ENCODE measurements at regions not wholly inside any gene's neighbourhood (a gene's known extent, or its start where the extent isn't known, plus 50 kb on each side); places are given as distances from the start of the nearest gene placed in this dataset.

DNA sequence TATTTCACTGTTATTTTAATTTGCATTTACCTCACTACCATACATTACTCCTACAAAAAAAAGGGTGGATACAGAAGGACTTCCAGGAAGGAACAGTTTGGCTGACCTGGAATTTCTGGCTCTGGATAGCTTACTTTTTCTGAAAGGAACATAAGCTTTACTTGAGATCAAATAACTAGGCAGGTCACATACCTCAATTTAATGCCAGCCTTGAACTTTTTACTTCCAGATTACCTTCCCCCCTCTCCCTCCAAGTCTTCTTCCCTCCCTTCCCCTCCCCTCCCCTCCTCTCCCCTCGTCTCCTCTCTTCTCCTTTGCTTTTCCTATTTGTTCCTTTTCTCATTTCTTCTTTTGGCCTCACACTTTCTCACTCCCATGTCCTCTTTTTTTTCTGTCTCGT lies 659.2 kb upstream of the AADAT start:
- H4K20me1 ChIP-seq (ENCODE audit: insufficient read depth, low read length): no peaks in the 10 kb centered on the region
- TF ChIP-seq, protein P1, sequence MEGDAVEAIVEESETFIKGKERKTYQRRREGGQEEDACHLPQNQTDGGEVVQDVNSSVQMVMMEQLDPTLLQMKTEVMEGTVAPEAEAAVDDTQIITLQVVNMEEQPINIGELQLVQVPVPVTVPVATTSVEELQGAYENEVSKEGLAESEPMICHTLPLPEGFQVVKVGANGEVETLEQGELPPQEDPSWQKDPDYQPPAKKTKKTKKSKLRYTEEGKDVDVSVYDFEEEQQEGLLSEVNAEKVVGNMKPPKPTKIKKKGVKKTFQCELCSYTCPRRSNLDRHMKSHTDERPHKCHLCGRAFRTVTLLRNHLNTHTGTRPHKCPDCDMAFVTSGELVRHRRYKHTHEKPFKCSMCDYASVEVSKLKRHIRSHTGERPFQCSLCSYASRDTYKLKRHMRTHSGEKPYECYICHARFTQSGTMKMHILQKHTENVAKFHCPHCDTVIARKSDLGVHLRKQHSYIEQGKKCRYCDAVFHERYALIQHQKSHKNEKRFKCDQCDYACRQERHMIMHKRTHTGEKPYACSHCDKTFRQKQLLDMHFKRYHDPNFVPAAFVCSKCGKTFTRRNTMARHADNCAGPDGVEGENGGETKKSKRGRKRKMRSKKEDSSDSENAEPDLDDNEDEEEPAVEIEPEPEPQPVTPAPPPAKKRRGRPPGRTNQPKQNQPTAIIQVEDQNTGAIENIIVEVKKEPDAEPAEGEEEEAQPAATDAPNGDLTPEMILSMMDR (IDR thresholded peaks at IDR 0.05; ENCODE audit: low read length): no peak
- no peak for TF ChIP-seq EZH2 (IDR thresholded peaks at IDR 0.05; ENCODE audit: borderline replicate concordance, low read length)
- H3K4me3 ChIP-seq (ENCODE audit: low read depth, low read length, poor library complexity, severe bottlenecking): no peak overlapping the region
- H3K9me2 ChIP-seq (ENCODE audit: low read depth, low read length): no peaks in the 10 kb centered on the region
- no peaks in the 10 kb centered on the region for H3K9me3 ChIP-seq (ENCODE audit: low read length)
- H3K4me2 ChIP-seq (ENCODE audit: low read length): no peak overlapping the region
- H3K36me3 ChIP-seq (ENCODE audit: insufficient read depth, low read length): no peaks in the 10 kb centered on the region
- H2AFZ ChIP-seq (ENCODE audit: low read length): no peak overlapping the region
- no peaks in the 10 kb centered on the region for H3K27me3 ChIP-seq (ENCODE audit: insufficient read depth, low read length)
- H3F3A ChIP-seq (ENCODE audit: insufficient read depth, low read length): no peaks in the 10 kb centered on the region
- no peak overlapping the region for H3K27ac ChIP-seq (ENCODE audit: low read depth, low read length, poor library complexity, severe bottlenecking)
- no peak overlapping the region for H3K9ac ChIP-seq (ENCODE audit: low read length)
- no peaks in the 10 kb centered on the region for H3K79me2 ChIP-seq (ENCODE audit: insufficient read depth, low read length)
- no peaks in the 10 kb centered on the region for H3K4me1 ChIP-seq (ENCODE audit: insufficient read depth, low read length, severe bottlenecking)

DNA sequence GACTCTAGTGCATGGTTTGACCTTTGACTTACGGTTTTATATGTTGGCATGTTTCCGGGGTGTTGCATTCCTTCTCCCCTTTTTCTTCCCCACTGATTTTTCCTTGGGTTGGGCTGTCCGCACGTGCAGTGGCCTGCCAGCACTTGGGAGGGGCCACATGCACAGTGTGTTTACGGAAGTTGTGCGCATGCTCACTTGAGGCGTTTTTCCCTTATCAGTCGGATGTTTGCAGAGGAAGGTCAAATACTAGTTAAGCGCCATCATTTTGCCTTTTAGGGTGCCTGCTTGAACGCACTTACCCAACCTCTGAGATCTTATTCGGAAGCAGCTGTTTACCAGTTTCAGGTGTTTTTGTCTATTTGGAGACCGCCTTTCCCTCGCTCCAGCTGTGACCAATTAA lies 653.9 kb upstream of the AADAT start:
- no peak overlapping the region for H2AFZ ChIP-seq (ENCODE audit: low read length)
- H4K20me1 ChIP-seq (ENCODE audit: insufficient read depth, low read length): no peaks in the 10 kb centered on the region
- no peaks in the 10 kb centered on the region for H3K27me3 ChIP-seq (ENCODE audit: insufficient read depth, low read length)
- no peaks in the 10 kb centered on the region for H3K79me2 ChIP-seq (ENCODE audit: insufficient read depth, low read length)
- no peaks in the 10 kb centered on the region for H3K9me3 ChIP-seq (ENCODE audit: low read length)
- no peaks in the 10 kb centered on the region for H3K9me2 ChIP-seq (ENCODE audit: low read depth, low read length)
- no peaks in the 10 kb centered on the region for H3F3A ChIP-seq (ENCODE audit: insufficient read depth, low read length)
- H3K4me3 ChIP-seq (ENCODE audit: low read depth, low read length, poor library complexity, severe bottlenecking): no peak overlapping the region
- H3K9ac ChIP-seq (ENCODE audit: low read length): no peak overlapping the region
- H3K36me3 ChIP-seq (ENCODE audit: insufficient read depth, low read length): no peaks in the 10 kb centered on the region
- TF ChIP-seq, protein P1 (IDR thresholded peaks at IDR 0.05; ENCODE audit: low read length): no peak
- TF ChIP-seq EZH2 (IDR thresholded peaks at IDR 0.05; ENCODE audit: borderline replicate concordance, low read length): no peak
- H3K4me1 ChIP-seq (ENCODE audit: insufficient read depth, low read length, severe bottlenecking): no peaks in the 10 kb centered on the region
- H3K27ac ChIP-seq (ENCODE audit: low read depth, low read length, poor library complexity, severe bottlenecking): no peak overlapping the region
- no peak overlapping the region for H3K4me2 ChIP-seq (ENCODE audit: low read length)

- no peak overlapping the region for H3K9ac ChIP-seq (ENCODE audit: low read length)
- H3K79me2 ChIP-seq (ENCODE audit: insufficient read depth, low read length): no peaks in the 10 kb centered on the region
- H3K4me1 ChIP-seq (ENCODE audit: insufficient read depth, low read length, severe bottlenecking): no peaks in the 10 kb centered on the region
- H3K36me3 ChIP-seq (ENCODE audit: insufficient read depth, low read length): no peaks in the 10 kb centered on the region
- no peak overlapping the region for H2AFZ ChIP-seq (ENCODE audit: low read length)
- H3F3A ChIP-seq (ENCODE audit: insufficient read depth, low read length): 0 out of 2 replicates have a peak, but pooled peaks cover 3% of the 10 kb centered on the region
- no peaks in the 10 kb centered on the region for H3K9me2 ChIP-seq (ENCODE audit: low read depth, low read length)
- no peak overlapping the region for H3K27ac ChIP-seq (ENCODE audit: low read depth, low read length, poor library complexity, severe bottlenecking)
- no peak overlapping the region for H3K4me2 ChIP-seq (ENCODE audit: low read length)
- H4K20me1 ChIP-seq (ENCODE audit: insufficient read depth, low read length): no peaks in the 10 kb centered on the region
- no peak overlapping the region for H3K4me3 ChIP-seq (ENCODE audit: low read depth, low read length, poor library complexity, severe bottlenecking)
- TF ChIP-seq, protein P1 (IDR thresholded peaks at IDR 0.05; ENCODE audit: low read length): no peak
- no peak for TF ChIP-seq EZH2 (IDR thresholded peaks at IDR 0.05; ENCODE audit: borderline replicate concordance, low read length)
- no peaks in the 10 kb centered on the region for H3K27me3 ChIP-seq (ENCODE audit: insufficient read depth, low read length)
- H3K9me3 ChIP-seq (ENCODE audit: low read length): no peaks in the 10 kb centered on the region
Measured at GRCh38 chr4:170741856-170742255, 652.1 kb upstream of the AADAT start.

Measured in OCI-LY1 (cell line).